HCT116 (cell line): ENCODE measurements at regions not wholly inside any gene's neighbourhood (a gene's known extent, or its start where the extent isn't known, plus 50 kb on each side); places are given as distances from the start of the nearest gene placed in this dataset.

Source experiments
- ATAC-seq: fragments of 200-7000 bp; cut with Tn5 transposase; 2 replicates; pipeline ENCODE4 v1.9.1; 2020; ENCODE audit warnings: mild to moderate bottlenecking, moderate library complexity
- BruUV-seq: library from RNA; stranded (reverse); fragments of 400-500 nt; replicated peaks from 2 replicates; lab custom pipeline; 2021; lab: Mats Ljungman, UMichigan
- CTCF ChIA-PET: fragments of 300-600 bp; sonication (Branson Sonifier 250); formaldehyde crosslinking; loops from one replicate; lab custom pipeline; 2021; ENCODE audit warnings: antibody characterized with exemption; lab: Charles Lee
- POLR2A ChIA-PET: fragments of 300-600, 350-600 bp; sonication (Branson Sonifier 250); formaldehyde crosslinking; loops from one replicate; lab custom pipeline; 2021; ENCODE audit warnings: antibody characterized with exemption; lab: Charles Lee
- RAD21 ChIA-PET, 2 experiments: fragments of 300-600 bp; sonication (Branson Sonifier 250); formaldehyde crosslinking; loops; one replicate each; lab custom pipeline; 2023; ENCODE audit warnings: low total read pairs in 2 of 2; ENCODE audit not compliant: uncharacterized antibody in 2 of 2, unreplicated experiment in 2 of 2, low non-redundant PET in 1 of 2; lab: Charles Lee
- DNase-seq: peaks from one replicate; pipeline ENCODE4 v3.0.0-alpha.2; 2010; ENCODE audit warnings: low read depth, low spot score
- H2AFZ ChIP-seq: fragments of 200-600 bp; shearing (Covaris generic), sonication (generic); 2 replicates; pipeline ENCODE4 v1.6.1; 2017; ENCODE audit warnings: low read depth, mixed run types, mixed read lengths, antibody characterized with exemption, low read length; ENCODE audit not compliant: poor library complexity, severe bottlenecking
- H3K27ac ChIP-seq: 2 replicates; pipeline ENCODE4 v1.5.1; 2012; ENCODE audit warnings: low read depth, low read length
- H3K27me3 ChIP-seq: fragments of 200-600 bp; sonication (generic); 2 replicates; pipeline ENCODE4 v1.6.1; 2016; ENCODE audit warnings: mixed run types, low read length, mixed read lengths; ENCODE audit not compliant: insufficient read depth
- H3K36me3 ChIP-seq, 2 experiments: fragments of 200-500 bp in 1 of 2; fragments of 200-600 bp in 1 of 2; sonication (Bioruptor generic) in 1 of 2; sonication (generic) in 1 of 2; 2 replicates each; pipeline versions ENCODE4 v1.5.1 to v1.6.1; 2014 to 2016; ENCODE audit warnings: low read length in 2 of 2, inconsistent platforms in 1 of 2, mixed read lengths in 1 of 2, mixed run types in 1 of 2; ENCODE audit not compliant: insufficient read depth in 2 of 2, control insufficient read depth in 1 of 2
- H3K4me1 ChIP-seq, 2 experiments: fragments of 200-600 bp in 1 of 2; sonication (generic) in 1 of 2; 2 replicates each; pipeline versions ENCODE4 v1.5.1 to v1.6.1; 2012 to 2017; ENCODE audit warnings: low read length in 2 of 2, inconsistent platforms in 1 of 2, mild to moderate bottlenecking in 1 of 2, mixed read lengths in 1 of 2, mixed run types in 1 of 2, moderate library complexity in 1 of 2; ENCODE audit not compliant: insufficient read depth in 2 of 2, control insufficient read depth in 1 of 2
- H3K4me2 ChIP-seq: fragments of 200-600 bp; sonication (generic); 2 replicates; pipeline ENCODE4 v1.6.1; 2017; ENCODE audit warnings: mixed run types, low read length, mixed read lengths
- H3K4me3 ChIP-seq, 2 experiments: fragments of 200-600 bp in 1 of 2; sonication (generic) in 1 of 2; replicated peaks in 1 of 2; 2 replicates each; pipeline ENCODE4 v1.5.1; 2011 to 2016; ENCODE audit warnings: low read length in 2 of 2, control low read depth in 1 of 2, low read depth in 1 of 2, mild to moderate bottlenecking in 1 of 2, mixed read lengths in 1 of 2, mixed run types in 1 of 2
- H3K79me2 ChIP-seq: fragments of 200-600 bp; sonication (generic); 2 replicates; pipeline ENCODE4 v1.6.1; 2017; ENCODE audit warnings: mild to moderate bottlenecking, mixed run types, low read length, moderate library complexity, mixed read lengths; ENCODE audit not compliant: insufficient read depth
- H3K9ac ChIP-seq: fragments of 200-600 bp; sonication (generic); 2 replicates; pipeline ENCODE4 v1.6.1; 2016; ENCODE audit warnings: low read length, mixed read lengths
- H3K9me2 ChIP-seq: fragments of 200-600 bp; sonication (generic), shearing (Covaris generic); 2 replicates; pipeline ENCODE4 v1.6.1; 2017; ENCODE audit warnings: mixed run types, mild to moderate bottlenecking, moderate library complexity; ENCODE audit not compliant: insufficient read depth
- H3K9me3 ChIP-seq, 2 experiments: fragments of 200-500 bp in 1 of 2; fragments of 200-600 bp in 1 of 2; sonication (Bioruptor generic) in 1 of 2; sonication (generic) in 1 of 2; 2 replicates each; pipeline ENCODE4 v1.6.1; 2014 to 2017; ENCODE audit warnings: low read length in 2 of 2, mixed read lengths in 2 of 2, inconsistent platforms in 1 of 2, low read depth in 1 of 2, mild to moderate bottlenecking in 1 of 2, mixed run types in 1 of 2, moderate library complexity in 1 of 2; ENCODE audit not compliant: control insufficient read depth in 1 of 2, insufficient read depth in 1 of 2
- H4K20me1 ChIP-seq: fragments of 200-600 bp; sonication (generic), shearing (Covaris generic); 2 replicates; pipeline ENCODE4 v1.6.1; 2017; ENCODE audit warnings: mixed run types, mild to moderate bottlenecking, moderate library complexity; ENCODE audit not compliant: insufficient read depth
- CBX3 ChIP-seq: IDR thresholded peaks from 2 replicates; pipeline ENCODE4 v1.6.1; 2012; ENCODE audit warnings: low read depth
- CEBPB ChIP-seq: IDR thresholded peaks from 2 replicates; pipeline ENCODE4 v1.6.1; 2012; ENCODE audit warnings: low read depth
- CTCF ChIP-seq, 3 experiments: fragments of 200-600 bp in 1 of 3; sonication (generic) in 1 of 3; IDR thresholded peaks in 2 of 3; conservative IDR thresholded peaks in 1 of 3; 2 replicates each; pipeline ENCODE4 v1.5.1; 2012 to 2017; ENCODE audit warnings: low read depth in 2 of 3, low read length in 2 of 3, antibody characterized with exemption in 1 of 3, borderline replicate concordance in 1 of 3, control low read depth in 1 of 3, mild to moderate bottlenecking in 1 of 3, mixed read lengths in 1 of 3, mixed run types in 1 of 3, moderate library complexity in 1 of 3; ENCODE audit not compliant: insufficient read depth in 1 of 3
- ELF1 ChIP-seq: IDR thresholded peaks from 2 replicates; pipeline ENCODE4 v1.6.1; 2012; ENCODE audit warnings: low read depth, borderline replicate concordance
- MAX ChIP-seq: IDR thresholded peaks from 2 replicates; pipeline ENCODE4 v1.6.1; 2012
- POLR2A ChIP-seq: IDR thresholded peaks from 2 replicates; pipeline ENCODE4 v1.7.0; 2011; ENCODE audit warnings: borderline replicate concordance; ENCODE audit not compliant: insufficient read depth, insufficient read length; ENCODE audit errors: extremely low read depth
- POLR2AphosphoS5 ChIP-seq: IDR thresholded peaks from 2 replicates; pipeline ENCODE4 v1.6.1; 2011; ENCODE audit warnings: mild to moderate bottlenecking, low read depth, low read length, moderate library complexity
- SP1 ChIP-seq: IDR thresholded peaks from 2 replicates; pipeline ENCODE4 v1.6.1; 2012; ENCODE audit warnings: low read depth
- ZNF274 ChIP-seq: fragments of 200-500 bp; sonication (Bioruptor generic); IDR thresholded peaks from 2 replicates; pipeline ENCODE4 v1.6.1; 2014; ENCODE audit warnings: mild to moderate bottlenecking, low read depth, low read length, inconsistent platforms
- intact Hi-C: fragments of 100-400 bp; cut with micrococcal nuclease; formaldehyde crosslinking; loops from 2 replicates; pipeline ENCODE4 v1.10.0; 2022

- TF ChIP-seq CEBPB = no peak
- TF ChIP-seq, all 23 proteins: peak for 0
These were observed 185.3 kb upstream of the WWC1 start (continued) for GRCh38 chr5:168106008-168106761.

- TF ChIP-seq POLR2A = no peak
- no peak for TF ChIP-seq SP1
- TF ChIP-seq CBX3 = no peak
- H3K4me1 ChIP-seq = no peaks in the 10 kb centered on the region
- H3K9ac ChIP-seq = no peak overlapping the region
- RAD21 ChIA-PET = no interaction called here
- BruUV-seq = no TSS peak
- DNase-seq (no peak), ATAC-seq (no peak)
- CTCF ChIA-PET = no interaction called here
- no peaks in the 10 kb centered on the region for H3K36me3 ChIP-seq
- no peak overlapping the region for H3K4me3 ChIP-seq
- no peaks in the 10 kb centered on the region for H4K20me1 ChIP-seq
- POLR2A ChIA-PET = no interaction called here
- H3K9me3 ChIP-seq = no peaks in the 10 kb centered on the region
- H3K79me2 ChIP-seq = no peaks in the 10 kb centered on the region
- H2AFZ ChIP-seq = no peak overlapping the region
- H3K4me2 ChIP-seq = no peak overlapping the region
- intact Hi-C loops = no loop called here
- H3K27me3 ChIP-seq = peaks cover 33% of the 10 kb centered on the region
- H3K27ac ChIP-seq = no peak overlapping the region
- H3K9me2 ChIP-seq = no peaks in the 10 kb centered on the region
These were observed 182.0 kb upstream of the WWC1 start for GRCh38 chr5:168109441-168109840.

GRCh38 chr5:168110384-168110783, 181.1 kb upstream of the WWC1 start:
- Histone ChIP-seq H3K27ac (no peak overlapping the region), H3K79me2 (no peaks in the 10 kb centered on the region), H3K4me2 (no peak overlapping the region), H3K9ac (no peak overlapping the region), H3K4me3 (no peak overlapping the region), H3K36me3 (no peaks in the 10 kb centered on the region), H3K9me2 (no peaks in the 10 kb centered on the region), H2AFZ (no peak overlapping the region), H3K27me3 (peaks cover 33% of the 10 kb centered on the region), H4K20me1 (no peaks in the 10 kb centered on the region), H3K9me3 (no peaks in the 10 kb centered on the region), H3K4me1 (no peaks in the 10 kb centered on the region)
- intact Hi-C loops = no loop called here
- no peak for DNase-seq
- TF ChIP-seq POLR2AphosphoS5 (no peak), CTCF (IDR thresholded peaks at IDR 0.05 in 2 of 3, conservative IDR thresholded peaks at IDR 0.05 in 1 of 3; ENCODE audit: borderline replicate concordance in 1 of 3, insufficient read depth in 1 of 3, low read depth in 2 of 3, low read length in 2 of 3) (no peak), ZNF274 (no peak), MAX (no peak), ELF1 (no peak)
- no TSS peak for BruUV-seq
- RAD21 ChIA-PET = no interaction called here
- POLR2A ChIA-PET = no interaction called here
- CTCF ChIA-PET = no interaction called here
- no peak for ATAC-seq
